Cerebellar nuclear complex (tissue), 1 donor: ENCODE measurements at regions not wholly inside any gene's neighbourhood (a gene's known extent, or its start where the extent isn't known, plus 50 kb on each side); places are given as distances from the start of the nearest gene placed in this dataset.

Experiments used
- DNase-seq, 2 experiments: peaks; one replicate each; lab custom pipeline; 2025; lab: John Stamatoyannopoulos, UW

- DNase-seq: no peak
These were observed 208.1 kb upstream of the SYNDIG1 start for GRCh38 chr20:24261351-24261750.

- no peak for DNase-seq
These were observed 212.3 kb upstream of the SYNDIG1 start for GRCh38 chr20:24257171-24257570.

- no peak for DNase-seq
These were observed 213.1 kb upstream of the SYNDIG1 start for GRCh38 chr20:24256307-24256706.

GRCh38 chr20:24254480-24254879 is 214.9 kb upstream of the SYNDIG1 start:
- no peak for DNase-seq

GRCh38 chr20:24253321-24253720 is 216.1 kb upstream of the SYNDIG1 start:
- DNase-seq: no peak

GRCh38 chr20:24245094-24245493 is 224.3 kb upstream of the SYNDIG1 start:
- DNase-seq: no peak

- no peak for DNase-seq
These were observed 226.7 kb upstream of the SYNDIG1 start for GRCh38 chr20:24242763-24243162.

- no peak for DNase-seq
These were observed 228.0 kb upstream of the SYNDIG1 start for GRCh38 chr20:24241466-24241865.

GRCh38 chr20:24236963-24237362 is 232.5 kb upstream of the SYNDIG1 start:
- no peak for DNase-seq

- DNase-seq: no peak
These were observed 233.2 kb upstream of the SYNDIG1 start for GRCh38 chr20:24236201-24236600.

GRCh38 chr20:24235296-24236175 is 233.9 kb upstream of the SYNDIG1 start:
- DNase-seq: no peak

GRCh38 chr20:24227600-24227999 is 239.0 kb upstream of the GGTLC1 start:
- DNase-seq: no peak

GRCh38 chr20:24212494-24212893 is 223.9 kb upstream of the GGTLC1 start:
- DNase-seq: no peak

GRCh38 chr20:24211972-24212371 is 223.4 kb upstream of the GGTLC1 start:
- DNase-seq: no peak

GRCh38 chr20:24210356-24210755 is 221.8 kb upstream of the GGTLC1 start:
- no peak for DNase-seq

GRCh38 chr20:24208652-24209051 is 220.1 kb upstream of the GGTLC1 start:
- DNase-seq: no peak

- DNase-seq: no peak
These were observed 219.3 kb upstream of the GGTLC1 start for GRCh38 chr20:24207803-24208300.

GRCh38 chr20:24206995-24207394 is 218.4 kb upstream of the GGTLC1 start:
- no peak for DNase-seq

GRCh38 chr20:24203526-24204183 is 215.1 kb upstream of the GGTLC1 start:
- DNase-seq: no peak

- DNase-seq: no peak
These were observed 210.9 kb upstream of the GGTLC1 start for GRCh38 chr20:24199501-24199900.

- no peak for DNase-seq
These were observed 205.6 kb upstream of the GGTLC1 start for GRCh38 chr20:24194143-24194542.

GRCh38 chr20:24190905-24191304 is 202.3 kb upstream of the GGTLC1 start:
- no peak for DNase-seq

- no peak for DNase-seq
These were observed 197.2 kb upstream of the GGTLC1 start for GRCh38 chr20:24185791-24186190.
